Neutrophil (primary cell): ENCODE measurements at regions not wholly inside any gene's neighbourhood (a gene's known extent, or its start where the extent isn't known, plus 50 kb on each side); places are given as distances from the start of the nearest gene placed in this dataset.

Source experiments
- H3K27ac ChIP-seq: fragments of 200-600 bp; sonication (generic); 2 replicates; pipeline ENCODE4 v1.5.1; 2016; ENCODE audit warnings: mild to moderate bottlenecking, moderate library complexity
- H3K27me3 ChIP-seq: fragments of 200-600 bp; sonication (generic); 2 replicates; pipeline ENCODE4 v1.6.0; 2016; ENCODE audit warnings: mild to moderate bottlenecking
- H3K36me3 ChIP-seq: fragments of 200-600 bp; sonication (generic); 2 replicates; pipeline ENCODE4 v1.5.1; 2017
- H3K4me1 ChIP-seq, 2 experiments: fragments of 200-600 bp in 1 of 2; sonication (generic) in 1 of 2; 1 replicate in 1 of 2; 2 replicates in 1 of 2; pipeline versions ENCODE4 v1.5.1 to v1.6.1; 2013 to 2016; ENCODE audit warnings: low read depth in 1 of 2, low read length in 1 of 2, mild to moderate bottlenecking in 1 of 2, moderate library complexity in 1 of 2; ENCODE audit not compliant: control insufficient read depth in 1 of 2, insufficient read depth in 1 of 2
- H3K4me3 ChIP-seq, 2 experiments: fragments of 200-600 bp in 1 of 2; sonication (generic) in 1 of 2; 1 replicate in 1 of 2; 2 replicates in 1 of 2; pipeline ENCODE4 v1.5.1; 2013 to 2016; ENCODE audit warnings: low read depth in 1 of 2, low read length in 1 of 2, mild to moderate bottlenecking in 1 of 2, moderate library complexity in 1 of 2
- H3K9me3 ChIP-seq: fragments of 200-600 bp; sonication (generic); 2 replicates; pipeline ENCODE4 v1.5.1; 2016
- CTCF ChIP-seq: fragments of 200-600 bp; sonication (generic); IDR thresholded peaks from 2 replicates; pipeline ENCODE4 v1.5.1; 2016; ENCODE audit warnings: antibody characterized with exemption

GRCh38 chr6:21987501-21987957, 309.3 kb downstream of the PRL start:
- H3K27ac ChIP-seq: no peak overlapping the region
- no peaks in the 10 kb centered on the region for H3K27me3 ChIP-seq
- H3K9me3 ChIP-seq: no peaks in the 10 kb centered on the region
- no peaks in the 10 kb centered on the region for H3K36me3 ChIP-seq
- TF ChIP-seq CTCF: no peak
- H3K4me1 ChIP-seq: peaks cover 7 to 9% of the 10 kb centered on the region in 2 experiments
- peak overlapping the region in 1 of 2 experiments; percentile 1 for H3K4me3 ChIP-seq

DNA sequence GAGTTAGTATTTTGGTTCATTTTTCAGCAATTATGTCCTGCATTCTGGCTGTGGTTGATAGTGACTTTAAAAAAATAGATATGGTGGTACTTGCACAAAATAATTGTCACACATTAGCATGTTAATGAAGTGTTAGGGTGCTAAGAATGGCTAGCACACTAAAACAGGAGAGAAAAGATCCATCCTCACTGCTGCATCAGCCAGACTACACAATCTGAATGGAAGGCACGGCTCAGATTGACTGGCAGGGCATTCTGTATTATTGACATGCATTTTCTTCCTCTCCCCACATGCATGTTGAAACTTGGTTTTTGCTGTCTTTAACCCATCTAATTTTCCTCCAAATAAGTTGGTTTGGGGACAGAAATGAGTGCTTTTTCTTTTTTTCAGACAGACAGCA, 306.3 kb downstream of the PRL start:
- Histone ChIP-seq H3K9me3 (no peaks in the 10 kb centered on the region), H3K36me3 (no peaks in the 10 kb centered on the region), H3K27ac (no peak overlapping the region), H3K4me3 (no peak overlapping the region), H3K27me3 (no peaks in the 10 kb centered on the region), H3K4me1 (peaks cover 7 to 9% of the 10 kb centered on the region in 2 experiments)
- no peak for TF ChIP-seq CTCF

- Histone ChIP-seq H3K9me3 (no peaks in the 10 kb centered on the region), H3K27ac (no peak overlapping the region), H3K36me3 (no peaks in the 10 kb centered on the region), H3K27me3 (no peaks in the 10 kb centered on the region), H3K4me3 (no peak overlapping the region), H3K4me1 (peaks cover 2 to 3% of the 10 kb centered on the region in 2 experiments)
- TF ChIP-seq CTCF: no peak
These were observed 304.5 kb downstream of the PRL start for GRCh38 chr6:21992178-21992967.

- no peak overlapping the region for H3K4me3 ChIP-seq
- H3K27me3 ChIP-seq: no peaks in the 10 kb centered on the region
- H3K27ac ChIP-seq: no peak overlapping the region
- H3K4me1 ChIP-seq: no peaks in the 10 kb centered on the region
- no peaks in the 10 kb centered on the region for H3K36me3 ChIP-seq
- no peaks in the 10 kb centered on the region for H3K9me3 ChIP-seq
- no peak for TF ChIP-seq CTCF
These were observed 303.0 kb downstream of the PRL start for GRCh38 chr6:21993841-21994240.

- no peaks in the 10 kb centered on the region for H3K9me3 ChIP-seq
- no peak for TF ChIP-seq CTCF
- no peaks in the 10 kb centered on the region for H3K27me3 ChIP-seq
- no peak overlapping the region for H3K27ac ChIP-seq
- H3K36me3 ChIP-seq: no peaks in the 10 kb centered on the region
- H3K4me1 ChIP-seq: no peaks in the 10 kb centered on the region
- H3K4me3 ChIP-seq: no peak overlapping the region
These were observed 302.0 kb downstream of the PRL start for GRCh38 chr6:21994821-21995220.
